OCI-LY3 (cell line): ENCODE measurements at regions not wholly inside any gene's neighbourhood (a gene's known extent, or its start where the extent isn't known, plus 50 kb on each side); places are given as distances from the start of the nearest gene placed in this dataset.
"Not testable (repeated sequence)": the region's sequence is repeated elsewhere in the genome, so short reads cannot be mapped to it uniquely, and the experiment has no call there.

ENCODE experiments used
- H2AFZ ChIP-seq: fragments of 200-600, 300-600 bp; shearing (Covaris generic); 2 replicates; pipeline ENCODE4 v1.6.0; 2014; ENCODE audit warnings: antibody characterized with exemption, low read depth, low read length
- H3K27ac ChIP-seq: fragments of 200-600, 300-600 bp; sonication (generic); 2 replicates; pipeline ENCODE4 v1.5.1; 2014; ENCODE audit warnings: mild to moderate bottlenecking, low read length, moderate library complexity, mixed read lengths
- H3K27me3 ChIP-seq: fragments of 200-600, 300-600 bp; sonication (generic); 2 replicates; pipeline ENCODE4 v1.6.1; 2014; ENCODE audit warnings: low read depth, low read length, mixed read lengths
- H3K36me3 ChIP-seq: fragments of 200-600, 300-600 bp; sonication (generic); replicated peaks from 2 replicates; pipeline ENCODE3; 2014; ENCODE audit warnings: low read depth, low read length, mixed read lengths
- H3K4me1 ChIP-seq: fragments of 300-600, 200-600 bp; sonication (generic); 2 replicates; pipeline ENCODE4 v1.6.1; 2014; ENCODE audit warnings: low read length, mixed read lengths
- H3K4me2 ChIP-seq: fragments of 200-600, 300-600 bp; sonication (generic); 2 replicates; pipeline ENCODE4 v1.6.1; 2014; ENCODE audit warnings: low read length, mixed read lengths
- H3K4me3 ChIP-seq: fragments of 300-600, 200-600 bp; sonication (generic); 2 replicates; pipeline ENCODE4 v1.5.1; 2014; ENCODE audit warnings: antibody characterized with exemption, mild to moderate bottlenecking, low read length, moderate library complexity
- H3K79me2 ChIP-seq: fragments of 300-600, 200-600 bp; shearing (Covaris generic); 2 replicates; pipeline ENCODE4 v1.6.1; 2014; ENCODE audit warnings: mild to moderate bottlenecking, low read length, mixed read lengths
- H3K9ac ChIP-seq: fragments of 300-600, 200-600 bp; shearing (Covaris generic); 2 replicates; pipeline ENCODE4 v1.6.0; 2014; ENCODE audit warnings: mild to moderate bottlenecking, low read length, moderate library complexity
- H3K9me3 ChIP-seq: fragments of 200-600, 300-600 bp; shearing (Covaris generic); 2 replicates; pipeline ENCODE4 v1.6.1; 2014; ENCODE audit warnings: low read length, mixed read lengths; ENCODE audit not compliant: insufficient read depth
- H4K20me1 ChIP-seq: fragments of 200-600, 300-600 bp; sonication (generic); 2 replicates; pipeline ENCODE4 v1.6.1; 2016; ENCODE audit warnings: low read length, mixed read lengths; ENCODE audit not compliant: insufficient read depth
- CTCF ChIP-seq: fragments of 200-600, 300-600 bp; sonication (generic); IDR thresholded peaks from 2 replicates; pipeline ENCODE4 v1.5.1; 2014; ENCODE audit warnings: antibody characterized with exemption, low read length, low read depth
- EZH2phosphoT487 ChIP-seq: fragments of 200-600 bp; shearing (Covaris generic); IDR thresholded peaks from 2 replicates; pipeline ENCODE4 v1.6.1; 2018; ENCODE audit warnings: antibody characterized with exemption, mixed run types, low read depth

DNA sequence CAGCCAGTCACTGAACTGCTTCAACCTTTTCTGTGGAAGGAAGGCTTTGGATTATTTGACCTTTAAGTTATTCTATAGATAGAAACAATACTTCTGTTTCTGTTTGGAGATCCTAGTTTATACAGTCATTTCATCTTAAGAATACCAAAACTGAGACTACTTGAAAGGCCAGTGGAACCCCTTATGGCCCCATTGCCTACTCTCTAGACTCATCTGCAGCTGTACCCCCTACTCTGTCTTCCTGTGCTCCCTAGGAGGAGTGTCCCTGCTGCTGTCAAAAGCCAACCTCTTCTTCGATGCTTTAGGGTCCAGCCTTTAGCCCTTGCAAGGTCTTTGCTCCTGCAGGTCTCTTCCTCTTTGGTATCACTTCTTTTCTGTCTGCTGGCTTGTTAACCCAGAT, 169.6 kb downstream of the EDEM1 start:
- Histone ChIP-seq H3K4me3 (no peak overlapping the region), H3K4me1 (no peaks in the 10 kb centered on the region), H3K79me2 (no peaks in the 10 kb centered on the region), H3K27ac (no peak overlapping the region), H3K27me3 (0 out of 2 replicates have a peak, but pooled peaks cover under 1% of the 10 kb centered on the region), H2AFZ (no peak overlapping the region), H3K9ac (no peak overlapping the region), H3K9me3 (0 out of 2 replicates have a peak, but pooled peaks cover 4% of the 10 kb centered on the region), H3K36me3 (no peaks in the 10 kb centered on the region), H4K20me1 (no peaks in the 10 kb centered on the region), H3K4me2 (no peak overlapping the region)
- TF ChIP-seq EZH2phosphoT487 (no peak), CTCF (no peak)

- Histone ChIP-seq H3K9me3 (0 out of 2 replicates have a peak, but pooled peaks cover 4% of the 10 kb centered on the region), H3K4me2 (no peak overlapping the region), H4K20me1 (no peaks in the 10 kb centered on the region), H3K4me3 (no peak overlapping the region), H3K36me3 (no peaks in the 10 kb centered on the region), H2AFZ (no peak overlapping the region), H3K9ac (no peak overlapping the region), H3K79me2 (no peaks in the 10 kb centered on the region), H3K27me3 (no peaks in the 10 kb centered on the region), H3K4me1 (no peaks in the 10 kb centered on the region), H3K27ac (no peak overlapping the region)
- TF ChIP-seq EZH2phosphoT487 = no peak
Measured at GRCh38 chr3:5358911-5359310, 171.4 kb downstream of the EDEM1 start.

- no peak overlapping the region for H3K27ac ChIP-seq
- no peak overlapping the region for H3K9ac ChIP-seq
- H3K27me3 ChIP-seq = no peaks in the 10 kb centered on the region
- 0 out of 2 replicates have a peak, but pooled peaks cover 4% of the 10 kb centered on the region for H3K9me3 ChIP-seq
- H3K79me2 ChIP-seq = no peaks in the 10 kb centered on the region
- TF ChIP-seq EZH2phosphoT487 (no peak), CTCF (no peak)
- H3K4me2 ChIP-seq = no peak overlapping the region
- no peaks in the 10 kb centered on the region for H3K36me3 ChIP-seq
- H4K20me1 ChIP-seq = no peaks in the 10 kb centered on the region
- no peak overlapping the region for H3K4me3 ChIP-seq
- H2AFZ ChIP-seq = no peak overlapping the region
- no peaks in the 10 kb centered on the region for H3K4me1 ChIP-seq
Measured at GRCh38 chr3:5360453-5360852, 172.9 kb downstream of the EDEM1 start.

DNA sequence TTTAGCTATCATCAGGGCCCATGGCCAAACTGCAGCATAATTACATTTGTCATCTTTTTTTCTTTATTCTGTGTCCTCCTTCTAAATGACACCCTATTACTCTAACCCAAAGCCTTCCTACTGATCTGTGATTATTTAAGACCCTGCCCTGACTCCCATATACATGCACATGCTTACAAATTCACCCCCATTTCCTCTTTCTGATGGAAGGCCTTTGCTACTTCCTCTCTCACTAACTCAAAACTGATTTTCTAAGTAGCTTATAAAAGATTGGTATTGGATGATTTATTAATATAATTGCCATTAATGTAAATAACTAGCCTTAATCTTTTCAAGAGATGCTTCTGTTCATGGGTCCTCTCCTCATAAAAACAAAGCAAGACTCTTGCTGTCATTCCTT, 179.2 kb downstream of the EDEM1 start:
- no peaks in the 10 kb centered on the region for H3K9me3 ChIP-seq
- H3K4me3 ChIP-seq = no peak overlapping the region
- TF ChIP-seq CTCF (no peak), EZH2phosphoT487 (no peak)
- no peaks in the 10 kb centered on the region for H3K27me3 ChIP-seq
- no peak overlapping the region for H3K27ac ChIP-seq
- H3K9ac ChIP-seq = no peak overlapping the region
- no peaks in the 10 kb centered on the region for H4K20me1 ChIP-seq
- no peaks in the 10 kb centered on the region for H3K79me2 ChIP-seq
- H2AFZ ChIP-seq = no peak overlapping the region
- no peaks in the 10 kb centered on the region for H3K36me3 ChIP-seq
- no peak overlapping the region for H3K4me2 ChIP-seq
- H3K4me1 ChIP-seq = peaks cover 6% of the 10 kb centered on the region; the same call in 1 of the 2 replicates

DNA sequence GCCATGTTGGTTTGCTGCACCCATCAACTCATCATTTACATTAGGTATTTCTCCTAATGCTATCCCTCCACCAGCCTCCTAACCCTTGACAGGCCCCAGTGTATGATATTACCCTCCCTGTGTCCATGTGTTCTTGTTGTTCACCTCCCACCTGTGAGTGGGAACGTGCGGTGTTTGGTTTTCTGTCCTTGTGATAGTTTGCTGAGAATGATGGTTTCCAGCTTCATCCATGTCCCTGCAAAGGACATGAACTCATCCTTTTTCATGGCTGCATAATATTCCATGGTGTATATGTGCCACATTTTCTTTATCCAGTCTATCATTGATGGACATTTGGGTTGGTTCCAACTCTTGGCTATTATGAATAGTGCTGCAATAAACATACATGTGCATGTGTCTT, 184.0 kb downstream of the EDEM1 start:
- H3K27ac ChIP-seq, H3K4me3 ChIP-seq, H3K36me3 ChIP-seq, H3K9ac ChIP-seq, H3K79me2 ChIP-seq, H2AFZ ChIP-seq, H3K4me1 ChIP-seq, H3K9me3 ChIP-seq, H3K27me3 ChIP-seq, H4K20me1 ChIP-seq, H3K4me2 ChIP-seq: not testable (repeated sequence)
